DMS153 treated with DMSO at 0.1 percent for 48 hours (cell line): ENCODE measurements at regions not wholly inside any gene's neighbourhood (a gene's known extent, or its start where the extent isn't known, plus 50 kb on each side); places are given as distances from the start of the nearest gene placed in this dataset.

ENCODE experiments used
- DNase-seq: peaks from one replicate; lab custom pipeline; 2025; ENCODE audit not compliant: unreplicated experiment; lab: John Stamatoyannopoulos, UW

DNA sequence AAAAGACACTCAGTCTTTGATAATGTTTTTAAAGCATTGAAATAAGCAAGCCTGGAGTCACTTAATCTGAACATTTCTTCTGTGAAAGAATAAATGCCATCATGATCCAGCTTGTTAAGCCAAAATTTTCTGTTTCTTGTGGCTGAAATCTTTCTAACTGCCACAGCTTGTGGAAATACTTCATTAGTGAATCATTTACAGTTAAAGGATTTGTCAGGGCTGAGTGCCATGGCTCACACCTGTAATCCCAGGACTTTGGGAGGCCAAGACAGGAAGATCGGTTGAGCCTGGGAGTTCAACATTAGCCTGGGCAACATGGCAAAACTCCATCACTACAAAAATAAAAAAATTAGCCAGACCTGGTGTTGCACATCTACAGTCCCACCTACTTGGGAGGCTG, 93.3 kb upstream of the PDE5A start:
- no peak for DNase-seq

DNA sequence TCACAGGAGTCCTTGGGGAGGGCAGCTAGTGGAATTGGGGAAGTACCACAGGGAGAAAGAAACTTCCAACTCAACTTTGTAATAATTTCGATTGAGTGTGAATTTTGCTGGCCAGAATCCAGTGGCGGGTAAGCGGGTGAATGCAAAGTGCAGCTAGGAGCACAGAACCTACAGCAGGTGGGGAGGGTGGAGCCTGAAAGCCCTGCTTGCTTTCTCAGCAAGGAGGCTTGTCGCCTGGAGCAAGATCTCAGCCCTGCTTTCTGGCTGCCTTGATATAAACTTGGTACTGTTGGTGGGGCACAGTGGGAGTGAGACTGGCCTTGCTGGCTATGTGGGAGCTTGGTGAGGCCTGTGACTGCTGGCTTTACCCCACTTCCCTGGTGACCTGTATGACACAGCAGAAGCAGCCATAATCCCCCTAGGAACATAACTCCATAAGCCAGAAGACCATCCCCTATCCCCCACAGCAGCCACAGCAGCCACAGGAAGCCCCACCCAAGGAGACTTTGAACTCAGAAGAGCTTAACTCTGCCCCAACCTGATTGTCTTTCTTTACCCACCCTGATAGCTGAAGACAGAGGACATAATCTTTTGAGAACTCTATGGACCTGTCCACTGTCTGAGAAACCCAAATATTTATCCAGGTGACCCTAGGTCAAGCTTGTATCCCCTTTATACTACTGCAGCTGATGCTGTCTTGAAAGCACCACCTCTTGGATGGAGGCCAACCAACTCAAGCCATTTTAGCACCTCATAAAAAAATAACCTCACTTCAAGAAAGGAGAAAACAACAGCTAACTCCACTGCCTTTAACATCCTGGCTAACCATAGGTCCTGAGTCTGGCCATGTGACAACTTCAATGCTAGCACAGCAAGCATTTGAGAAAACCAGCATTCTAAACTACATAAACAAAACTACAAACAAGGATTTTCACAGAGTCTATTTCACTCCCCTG, 87.2 kb upstream of the PDE5A start:
- DNase-seq = no peak

DNA sequence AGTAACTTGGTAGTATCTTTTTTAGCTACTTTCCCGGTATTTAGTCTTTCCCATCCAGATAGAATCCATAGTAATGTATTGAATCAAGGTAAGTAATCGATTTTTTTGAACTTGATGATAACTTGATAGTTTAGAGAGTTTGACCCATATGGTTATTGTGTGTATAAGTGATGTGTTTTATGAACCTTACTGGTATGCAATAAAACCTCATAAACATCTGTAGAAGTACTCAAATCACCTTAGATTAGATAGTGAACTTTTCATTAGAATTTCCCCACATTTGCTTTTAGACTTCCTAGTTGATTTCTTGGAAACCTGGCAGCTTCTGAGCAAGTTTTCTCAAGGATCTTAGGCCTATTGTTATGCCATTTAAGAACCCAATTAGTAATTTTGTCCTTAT, 80.8 kb upstream of the PDE5A start:
- DNase-seq = no peak

DNA sequence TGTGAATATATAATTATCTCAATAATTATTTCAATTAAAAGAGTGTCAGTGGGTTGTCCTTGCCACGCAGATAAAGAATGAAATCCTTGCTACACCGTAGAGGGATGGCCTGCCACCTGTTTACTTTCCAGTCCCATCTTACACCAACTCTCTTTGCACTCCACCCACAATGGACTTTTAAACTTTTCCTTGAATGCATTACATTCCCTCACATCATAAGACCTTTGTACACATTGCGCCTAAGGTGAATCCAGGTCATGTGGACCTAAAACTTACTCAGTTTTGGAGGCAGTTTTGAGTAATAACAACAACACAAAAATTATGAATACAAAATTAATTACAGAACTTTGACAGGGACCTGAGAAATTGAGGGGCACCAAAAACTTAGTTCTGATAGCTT, 78.7 kb upstream of the PDE5A start:
- no peak for DNase-seq

DNA sequence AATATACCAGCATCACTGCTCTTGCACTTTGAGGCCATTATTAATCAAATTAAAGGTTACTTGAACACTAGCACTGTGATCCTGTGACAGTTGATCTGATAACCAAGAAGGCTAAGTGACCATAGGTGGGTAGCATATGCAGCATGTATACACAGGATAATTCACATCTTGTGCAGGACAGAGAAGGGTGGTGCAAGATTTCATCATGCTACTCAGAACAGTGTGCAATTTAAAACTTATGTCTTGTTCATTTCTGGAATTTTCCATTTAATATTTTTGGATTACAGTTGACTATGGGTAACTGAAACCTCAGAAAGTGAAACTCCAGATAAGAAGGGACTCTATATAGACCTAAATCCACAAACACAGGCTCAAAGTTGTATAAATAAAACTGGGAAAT, 78.2 kb upstream of the PDE5A start:
- no peak for DNase-seq

DNA sequence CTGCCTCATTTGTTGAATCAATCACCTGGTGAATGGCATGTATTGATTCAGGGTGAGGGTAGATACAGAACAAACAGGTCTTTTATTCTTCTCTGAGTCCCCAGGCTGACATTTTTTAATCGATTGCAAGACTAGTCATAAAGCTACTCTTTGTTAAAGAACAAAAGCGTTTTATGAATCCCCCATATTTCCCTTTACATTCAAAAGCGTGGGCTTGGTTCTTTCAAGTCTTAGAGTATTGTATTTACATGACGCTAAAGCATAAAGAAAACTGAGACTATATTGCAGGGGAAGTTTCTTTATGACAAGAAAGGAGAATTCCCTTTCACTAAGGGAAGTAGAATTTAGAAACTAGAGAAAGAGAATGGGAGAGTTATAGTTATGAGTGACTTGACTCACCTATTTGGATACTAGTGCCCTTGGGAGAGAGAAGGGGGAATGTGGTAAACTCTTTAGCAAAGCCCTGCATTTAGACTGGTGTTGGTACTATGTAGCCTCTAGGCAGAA, 69.3 kb upstream of the PDE5A start:
- DNase-seq = peak; percentile 18

DNA sequence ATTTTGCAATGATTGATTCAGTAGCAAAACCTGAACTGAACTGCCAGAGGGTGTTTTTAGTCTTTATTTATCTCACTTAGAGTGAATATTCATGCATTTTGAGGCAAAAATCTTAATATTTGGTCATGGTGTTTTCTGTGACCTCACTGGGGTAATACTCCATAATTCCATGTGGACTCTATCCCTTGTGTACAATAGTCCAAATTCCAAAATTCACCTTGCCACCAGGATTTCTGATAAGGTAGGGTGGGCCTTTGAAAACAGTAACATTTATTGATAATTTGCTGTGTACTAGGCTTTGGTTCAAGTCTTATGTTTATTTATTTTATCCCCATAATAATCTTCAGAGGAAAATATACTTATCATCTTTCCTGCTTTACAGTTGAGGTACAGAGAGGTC, 68.4 kb upstream of the PDE5A start:
- DNase-seq = no peak

DNA sequence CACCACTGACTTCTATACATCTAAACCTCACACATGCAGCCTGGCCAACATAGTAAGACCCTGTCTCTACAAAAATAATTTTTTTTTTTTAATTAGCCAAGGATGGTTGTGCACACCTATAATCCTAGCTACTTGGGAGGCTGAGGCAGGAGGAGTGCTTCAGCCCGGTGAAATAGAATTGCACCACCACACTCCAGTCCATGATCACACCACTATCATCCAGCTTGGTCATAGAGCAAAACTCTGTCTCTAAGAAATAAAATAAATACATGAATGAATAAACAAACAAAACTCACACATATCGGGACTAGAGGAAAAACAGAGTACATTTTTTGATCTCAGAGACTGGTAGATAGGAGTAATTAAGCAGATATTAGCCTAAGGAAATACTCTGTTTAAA, 66.6 kb upstream of the PDE5A start:
- no peak for DNase-seq

DNA sequence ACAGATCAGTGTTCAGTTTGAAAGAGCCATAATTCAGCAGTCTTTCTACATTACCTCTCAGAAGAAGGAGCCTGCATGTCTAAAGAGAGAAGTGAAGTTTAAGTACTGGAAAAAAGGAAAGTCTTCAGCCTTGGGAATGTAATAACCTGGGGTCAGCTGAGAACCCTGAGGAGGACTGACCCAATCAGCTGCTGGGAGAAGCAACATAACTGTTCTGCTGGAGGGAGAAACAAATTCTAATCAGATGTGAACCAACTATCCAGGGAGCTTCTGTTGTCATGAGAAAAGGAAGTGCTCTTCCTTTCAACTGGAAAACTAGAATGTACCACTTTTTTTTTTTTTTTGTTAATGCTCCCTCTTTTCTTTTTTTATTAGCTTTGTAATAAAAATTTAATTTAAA, 64.5 kb upstream of the PDE5A start:
- no peak for DNase-seq

DNA sequence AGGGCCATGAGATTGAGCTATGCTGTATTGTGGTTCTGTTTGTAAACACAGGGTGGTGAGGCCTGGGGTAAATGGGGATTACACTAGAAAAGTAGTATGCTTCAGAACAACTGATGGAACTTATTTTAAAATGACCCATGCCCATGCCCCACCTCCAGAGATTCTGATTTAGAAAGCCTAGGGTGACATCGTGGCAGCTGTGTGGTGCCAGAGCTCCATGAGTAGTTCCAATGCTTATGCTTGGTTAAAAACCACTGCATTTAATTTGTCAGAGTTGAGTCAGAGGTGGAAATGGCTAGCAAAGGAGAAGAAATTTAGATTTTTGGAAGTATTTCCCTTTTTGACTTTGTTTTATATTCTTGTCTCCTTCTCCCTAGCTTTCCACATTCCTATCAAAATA, 63.4 kb upstream of the PDE5A start:
- no peak for DNase-seq

DNA sequence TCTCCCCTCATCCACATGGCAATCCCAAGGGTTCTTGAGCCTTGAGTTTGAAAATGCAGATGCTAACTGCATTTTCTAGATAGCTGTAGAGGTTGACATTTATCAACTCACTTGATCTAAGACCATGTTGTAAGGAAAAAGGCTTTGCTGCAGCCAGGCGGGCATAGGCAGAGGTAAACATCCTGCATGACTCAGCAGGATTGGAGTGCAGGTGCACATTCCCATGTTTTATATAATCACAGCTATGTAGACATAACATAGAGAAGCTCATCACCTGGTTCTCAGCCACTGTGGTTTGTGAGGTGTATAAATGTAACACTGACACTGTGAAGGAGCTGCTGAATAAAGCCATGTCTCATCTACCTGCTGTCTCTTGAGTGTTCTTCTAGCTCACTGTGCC, 62.3 kb upstream of the PDE5A start:
- no peak for DNase-seq

DNA sequence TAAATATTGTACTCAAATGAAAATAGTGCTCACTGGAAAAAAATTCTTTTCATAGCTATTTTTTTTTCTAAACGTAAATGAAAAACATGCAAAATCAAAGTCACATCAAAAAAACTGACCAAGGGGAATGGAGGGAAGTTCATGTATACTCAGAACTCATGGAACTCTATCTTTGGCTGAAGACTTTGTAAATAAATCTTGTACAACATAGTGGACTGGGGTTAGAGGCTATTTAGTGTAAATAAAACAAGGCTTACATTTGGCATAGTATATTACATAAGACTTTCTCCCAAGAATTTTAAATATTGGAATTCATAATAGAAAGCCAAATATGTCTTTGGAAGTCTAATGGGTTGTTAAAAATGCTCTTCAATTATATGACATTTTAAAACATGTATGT, 59.8 kb upstream of the PDE5A start:
- no peak for DNase-seq

DNA sequence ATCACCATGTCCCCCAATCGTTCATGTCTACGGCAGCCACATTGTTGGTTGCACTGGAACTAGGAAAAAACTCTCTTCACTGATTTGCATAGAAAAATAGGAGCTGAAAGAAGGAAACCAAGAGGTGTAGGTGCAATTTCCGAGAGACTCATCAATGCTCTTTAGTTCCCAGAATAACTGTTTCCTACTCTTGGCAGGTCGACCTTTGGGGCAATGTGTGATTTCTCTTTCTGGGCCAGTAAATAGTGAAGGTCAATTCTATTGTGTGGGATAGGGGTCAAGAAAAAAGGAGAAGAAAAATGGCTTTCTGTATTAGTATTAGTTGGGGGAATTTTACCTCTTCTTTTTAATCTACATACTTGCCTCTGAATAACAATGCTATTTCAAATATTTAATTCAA, 55.9 kb upstream of the PDE5A start:
- DNase-seq = no peak

DNA sequence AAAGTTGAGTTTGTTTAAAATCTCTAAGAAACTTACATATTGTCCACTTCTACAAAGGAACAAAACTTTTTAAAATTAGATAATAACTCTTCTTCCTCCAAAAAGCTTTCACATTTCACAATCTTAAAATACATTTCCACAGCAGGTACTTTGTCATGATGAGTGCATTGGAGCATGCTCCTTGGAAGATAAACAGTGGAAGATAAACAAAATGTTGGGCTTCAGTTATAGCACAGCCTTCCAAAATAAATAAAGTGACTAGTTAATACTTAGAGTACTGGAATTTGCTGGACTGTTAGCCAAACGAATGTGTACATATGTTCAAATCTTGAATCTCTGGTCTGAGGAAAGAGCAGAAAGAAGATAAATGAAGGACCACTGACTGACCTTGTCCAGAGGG, 54.9 kb upstream of the PDE5A start:
- DNase-seq = no peak

DNA sequence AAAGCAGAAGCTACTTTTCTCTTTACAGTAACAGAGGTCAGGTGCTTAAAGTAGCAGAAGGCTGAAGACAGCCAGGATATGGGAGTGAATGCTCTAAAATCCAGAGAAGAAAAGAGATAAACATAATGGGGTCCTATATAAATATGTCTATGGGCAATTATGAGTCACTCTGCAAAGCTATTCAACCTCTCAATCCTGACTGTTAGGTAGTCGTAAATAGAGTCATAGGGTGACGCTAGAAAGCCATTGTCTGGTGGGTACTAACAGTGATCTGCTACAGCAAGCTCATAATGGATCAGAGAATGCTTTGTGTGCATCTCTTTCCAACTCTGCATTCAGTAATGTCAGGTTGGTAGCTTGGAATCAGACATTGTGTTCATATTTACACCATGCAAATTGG, 53.5 kb upstream of the PDE5A start:
- peak; percentile 88 for DNase-seq

DNA sequence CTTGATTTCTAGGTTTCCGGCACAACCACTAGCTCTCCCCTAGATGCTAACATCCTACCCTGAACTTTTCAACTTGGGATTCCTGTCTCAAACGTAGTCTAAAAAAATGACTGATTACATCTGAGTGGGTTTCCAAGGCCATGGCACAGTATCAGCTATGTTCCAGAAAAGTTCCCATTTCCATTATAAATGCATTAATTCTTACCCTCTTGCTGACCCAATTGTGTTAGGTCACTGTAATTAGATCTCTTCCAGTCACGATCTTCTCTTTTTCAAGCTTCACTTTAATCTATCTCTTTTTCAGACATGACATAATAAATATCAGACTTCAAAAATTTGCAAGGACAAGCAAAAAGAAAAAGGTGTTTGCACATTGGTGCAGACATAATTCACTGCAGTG, 50.6 kb upstream of the PDE5A start:
- DNase-seq = no peak

DNA sequence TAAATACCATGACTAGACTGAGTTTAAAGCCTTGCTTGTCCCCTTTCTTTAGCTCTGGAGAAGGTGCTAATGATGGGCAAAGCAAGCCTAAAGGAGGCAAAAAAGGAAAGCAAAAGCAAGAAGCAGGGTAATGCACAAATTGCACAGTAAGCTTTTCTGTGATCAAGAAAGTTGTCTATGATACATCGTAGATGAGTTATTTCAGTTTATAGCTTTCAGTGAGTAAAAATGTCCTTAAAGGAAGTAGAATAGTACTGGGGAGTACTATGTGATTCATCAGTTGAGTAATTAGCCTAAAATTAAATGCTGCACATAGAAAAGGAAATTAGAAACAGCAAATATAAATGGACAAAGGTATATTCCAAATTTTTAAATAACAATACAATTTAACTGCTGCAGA, 50.2 kb upstream of the PDE5A start:
- DNase-seq = no peak
